HEK293T (cell line): ENCODE measurements at regions not wholly inside any gene's neighbourhood (a gene's known extent, or its start where the extent isn't known, plus 50 kb on each side); places are given as distances from the start of the nearest gene placed in this dataset.

Source experiments
- BHLHE40 ChIP-seq: fragments of 450-650 bp; IDR thresholded peaks from 2 replicates; pipeline ENCODE4 v1.6.1; 2016; ENCODE audit warnings: mild to moderate bottlenecking, moderate library complexity, borderline replicate concordance
- ELF4 ChIP-seq: fragments of 450-650 bp; IDR thresholded peaks from 2 replicates; pipeline ENCODE4 v1.6.1; 2017; ENCODE audit warnings: antibody characterized with exemption
- FOXA1 ChIP-seq: fragments of 450-650 bp; IDR thresholded peaks from 2 replicates; pipeline ENCODE4 v1.6.1; 2016; ENCODE audit warnings: mild to moderate bottlenecking
- FOXK2 ChIP-seq: fragments of 450-650 bp; IDR thresholded peaks from 2 replicates; pipeline ENCODE4 v1.6.1; 2016; ENCODE audit warnings: mild to moderate bottlenecking
- FOXM1 ChIP-seq: fragments of 450-650 bp; IDR thresholded peaks from 2 replicates; pipeline ENCODE4 v1.6.1; 2017; ENCODE audit warnings: mild to moderate bottlenecking, borderline replicate concordance
- HDGF ChIP-seq: fragments of 450-650 bp; IDR thresholded peaks from 2 replicates; pipeline ENCODE4 v1.6.1; 2017; ENCODE audit warnings: antibody characterized with exemption, borderline replicate concordance
- L3MBTL2 ChIP-seq: fragments of 450-650 bp; conservative IDR thresholded peaks from 2 replicates; pipeline ENCODE4 v1.6.1; 2016; ENCODE audit warnings: mild to moderate bottlenecking
- LEF1 ChIP-seq: fragments of 450-650 bp; IDR thresholded peaks from 2 replicates; pipeline ENCODE4 v1.6.1; 2017; ENCODE audit warnings: mild to moderate bottlenecking, borderline replicate concordance
- NFRKB ChIP-seq: fragments of 450-650 bp; IDR thresholded peaks from 2 replicates; pipeline ENCODE4 v1.6.1; 2016; ENCODE audit warnings: mild to moderate bottlenecking, moderate library complexity
- PKNOX1 ChIP-seq: fragments of 450-650 bp; IDR thresholded peaks from 2 replicates; pipeline ENCODE4 v1.6.1; 2016
- SP1 ChIP-seq: fragments of 450-650 bp; IDR thresholded peaks from 2 replicates; pipeline ENCODE4 v1.6.1; 2017
- SUZ12 ChIP-seq: fragments of 450-650 bp; IDR thresholded peaks from 2 replicates; pipeline ENCODE4 v1.6.1; 2016; ENCODE audit warnings: mild to moderate bottlenecking
- ZNF384 ChIP-seq: fragments of 450-650 bp; IDR thresholded peaks from 2 replicates; pipeline ENCODE4 v1.6.1; 2016

GRCh38 chr10:33709008-33709753 lies 374.7 kb upstream of the NRP1 start:
- TF ChIP-seq HDGF (no peak), FOXM1 (no peak), PKNOX1 (no peak), ELF4 (no peak), FOXK2 (no peak), ZNF384 (no peak), LEF1 (no peak), SP1 (no peak), BHLHE40 (no peak), SUZ12 (no peak), L3MBTL2 (no peak), FOXA1 (no peak), NFRKB (no peak)
